Stimulated activated effector memory CD8-positive, alpha-beta T cell treated with anti-CD3 and anti-CD28 coated beads, Interleukin-12 subunit alpha, Interleukin-12 subunit beta, amount 100 ng/mL, for 72 hours (primary cell): ENCODE measurements at regions not wholly inside any gene's neighbourhood (a gene's known extent, or its start where the extent isn't known, plus 50 kb on each side); places are given as distances from the start of the nearest gene placed in this dataset.

Experiments
- ATAC-seq: fragments of 150-1000 bp; cut with Tn5 transposase; 2 replicates; pipeline ENCODE4 v1.10.0; 2021
- DNase-seq, 2 donors: peaks; one replicate each; pipeline ENCODE4 v3.0.0; 2021 to 2022; ENCODE audit warnings: low spot score in 2 of 2
- H3K27ac Mint-ChIP-seq: one replicate; pipeline ENCODE4 v1.8.0; 2022; ENCODE audit warnings: mild to moderate bottlenecking, mixed read lengths
- H3K36me3 Mint-ChIP-seq: one replicate; pipeline ENCODE4 v1.8.0; 2022; ENCODE audit warnings: mild to moderate bottlenecking, mixed read lengths
- H3K4me1 Mint-ChIP-seq: one replicate; pipeline ENCODE4 v1.8.0; 2022; ENCODE audit warnings: mixed read lengths
- H3K4me3 Mint-ChIP-seq: one replicate; pipeline ENCODE4 v1.8.0; 2022; ENCODE audit warnings: mild to moderate bottlenecking, mixed read lengths
- H3K9me3 Mint-ChIP-seq: one replicate; pipeline ENCODE4 v1.8.0; 2022; ENCODE audit warnings: mixed read lengths

GRCh38 chr7:132685277-132685676, 109.0 kb upstream of the PLXNA4 start:
- H3K36me3 Mint-ChIP-seq, result no peaks in the 10 kb centered on the region
- no peak overlapping the region for H3K4me3 Mint-ChIP-seq
- no peak for DNase-seq
- no peak overlapping the region for H3K27ac Mint-ChIP-seq
- H3K4me1 Mint-ChIP-seq, result peaks cover 4% of the 10 kb centered on the region
- H3K9me3 Mint-ChIP-seq, result no peaks in the 10 kb centered on the region
- no peak for ATAC-seq

DNA sequence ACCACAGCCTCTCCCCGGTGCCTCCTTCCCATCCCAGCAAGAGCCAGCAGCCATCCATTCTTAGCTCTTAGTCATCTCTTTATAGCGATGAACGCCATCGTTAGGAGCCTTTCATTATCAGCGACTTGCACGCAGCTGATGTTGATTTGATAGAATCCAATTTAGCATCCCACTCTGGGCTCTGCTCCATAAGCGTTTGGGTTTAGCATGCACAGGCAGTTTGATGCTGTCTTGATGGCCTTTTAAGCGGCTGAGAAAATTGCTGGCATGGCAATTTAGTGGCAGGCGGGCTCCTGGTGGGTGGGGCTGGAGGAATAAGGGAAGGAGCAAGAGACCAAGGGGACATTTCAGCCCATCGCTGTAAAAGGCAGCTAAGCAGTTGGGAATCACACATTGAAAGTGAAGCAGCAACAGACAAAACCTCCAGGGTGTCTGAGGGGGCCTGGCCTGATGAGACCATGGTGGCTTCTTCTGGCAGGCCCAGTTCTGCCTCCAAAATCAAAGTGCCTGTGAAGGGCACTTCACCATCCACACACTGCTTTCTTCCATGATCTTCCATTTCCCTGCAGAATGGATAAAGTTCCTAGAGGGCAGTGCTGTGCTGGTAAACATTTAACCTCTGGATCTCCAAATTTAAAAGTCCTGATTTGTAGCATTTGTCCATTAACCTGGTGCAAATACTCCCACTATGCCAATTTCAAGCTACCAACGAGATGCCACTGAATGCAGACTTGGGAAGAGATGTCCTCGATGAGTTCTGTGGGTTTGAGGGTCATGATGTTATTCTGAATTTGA, 107.8 kb upstream of the PLXNA4 start:
- H3K36me3 Mint-ChIP-seq, result no peaks in the 10 kb centered on the region
- no peak for DNase-seq
- H3K27ac Mint-ChIP-seq, result no peak overlapping the region
- no peak for ATAC-seq
- H3K4me1 Mint-ChIP-seq, result peaks cover 4% of the 10 kb centered on the region
- H3K9me3 Mint-ChIP-seq, result no peaks in the 10 kb centered on the region
- no peak overlapping the region for H3K4me3 Mint-ChIP-seq

GRCh38 chr7:132681951-132682350, 105.7 kb upstream of the PLXNA4 start:
- ATAC-seq (no peak), DNase-seq (no peak)
- H3K27ac Mint-ChIP-seq, result no peak overlapping the region
- H3K9me3 Mint-ChIP-seq, result no peaks in the 10 kb centered on the region
- peaks cover 4% of the 10 kb centered on the region for H3K4me1 Mint-ChIP-seq
- H3K4me3 Mint-ChIP-seq, result no peak overlapping the region
- H3K36me3 Mint-ChIP-seq, result no peaks in the 10 kb centered on the region

DNA sequence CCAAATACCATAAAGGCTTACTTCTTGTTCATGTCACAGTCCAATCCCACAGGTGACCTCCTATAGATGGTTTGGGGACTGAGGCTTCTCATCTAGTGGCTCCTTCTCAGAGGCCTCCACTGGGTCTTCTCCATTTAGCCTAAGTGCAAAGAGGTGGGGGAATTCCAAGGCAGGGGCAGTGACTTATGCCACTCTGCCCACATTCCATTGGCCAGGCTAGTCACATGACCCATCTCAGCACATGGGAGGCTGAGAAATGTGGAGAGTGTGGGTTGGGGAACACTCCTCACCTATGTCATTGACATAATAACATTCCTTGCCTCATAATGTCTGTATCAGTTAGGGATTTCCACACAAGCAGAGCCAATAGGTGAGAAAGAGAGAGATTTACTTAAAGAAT, 104.3 kb upstream of the PLXNA4 start:
- Mint-ChIP-seq H3K27ac (no peak overlapping the region), H3K36me3 (no peaks in the 10 kb centered on the region), H3K9me3 (no peaks in the 10 kb centered on the region), H3K4me3 (no peak overlapping the region), H3K4me1 (peaks cover 4% of the 10 kb centered on the region)
- ATAC-seq, result peak; percentile 51
- no peak for DNase-seq

- no peak for DNase-seq
- no peak overlapping the region for H3K4me3 Mint-ChIP-seq
- H3K9me3 Mint-ChIP-seq, result no peaks in the 10 kb centered on the region
- peaks cover 4% of the 10 kb centered on the region for H3K4me1 Mint-ChIP-seq
- H3K27ac Mint-ChIP-seq, result no peak overlapping the region
- no peak for ATAC-seq
- no peaks in the 10 kb centered on the region for H3K36me3 Mint-ChIP-seq
Measured at GRCh38 chr7:132678656-132679055, 102.4 kb upstream of the PLXNA4 start.

DNA sequence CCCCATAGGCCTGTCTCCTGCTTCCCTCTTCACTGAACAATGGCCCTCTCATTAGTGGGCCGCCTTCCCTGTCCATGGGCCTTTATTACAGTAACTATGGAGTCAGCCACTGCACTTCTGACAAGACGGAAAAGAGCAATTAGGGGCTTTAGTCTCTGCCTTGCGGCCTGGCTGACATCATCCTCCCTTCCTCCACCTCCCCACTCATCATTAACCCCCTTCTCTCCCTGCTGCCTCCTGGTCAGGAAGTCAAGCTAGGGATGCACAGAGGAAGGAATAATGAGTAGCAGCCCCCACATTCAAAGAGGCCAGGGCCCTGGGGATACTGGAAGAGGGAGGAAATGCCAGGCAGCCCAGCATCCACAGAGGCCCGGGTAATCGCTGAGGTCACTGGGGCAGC, 101.6 kb upstream of the PLXNA4 start:
- no peak for DNase-seq
- H3K9me3 Mint-ChIP-seq, result no peaks in the 10 kb centered on the region

DNA sequence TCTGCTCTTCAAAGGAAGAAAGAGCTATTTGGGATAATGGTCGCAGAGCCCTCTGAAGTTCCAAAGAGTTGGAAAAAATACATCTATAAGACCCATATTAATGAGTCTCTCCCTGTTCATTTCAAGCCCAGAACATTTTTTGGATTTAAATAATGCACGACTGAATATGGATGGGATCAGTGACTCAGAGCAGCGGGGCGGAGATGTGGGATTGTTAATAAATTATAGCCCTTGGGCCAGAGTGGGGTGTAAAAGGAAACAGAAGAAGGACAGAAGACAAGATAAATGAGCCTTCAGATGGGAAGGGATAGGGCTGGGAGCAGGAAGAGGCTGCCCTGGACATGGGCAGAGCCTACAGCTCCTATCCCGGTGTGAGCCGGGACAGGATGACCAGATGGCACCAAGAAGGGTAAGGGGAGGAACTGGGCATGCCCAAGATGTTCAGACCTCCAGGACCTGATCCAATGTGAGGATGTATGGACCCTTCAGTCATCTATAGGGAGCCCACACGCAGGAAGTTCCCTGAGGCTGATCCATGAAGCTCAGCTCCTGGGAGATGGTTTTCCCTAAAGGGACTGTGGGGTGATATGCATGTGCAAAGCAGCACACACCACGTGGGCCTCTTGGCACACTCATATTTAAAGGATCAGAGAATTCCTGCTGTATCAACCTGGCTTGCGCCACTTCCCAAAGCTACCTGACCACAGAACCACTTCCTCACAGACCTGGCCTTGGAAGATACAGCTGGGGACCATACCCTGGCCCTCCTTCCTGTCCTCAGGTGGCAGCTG, 96.1 kb upstream of the PLXNA4 start:
- no peak for DNase-seq
- no peak overlapping the region for H3K4me3 Mint-ChIP-seq
- no peaks in the 10 kb centered on the region for H3K4me1 Mint-ChIP-seq
- H3K36me3 Mint-ChIP-seq, result no peaks in the 10 kb centered on the region
- no peaks in the 10 kb centered on the region for H3K9me3 Mint-ChIP-seq
- H3K27ac Mint-ChIP-seq, result no peak overlapping the region
- no peak for ATAC-seq

More for the DNA sequence above, 101.6 kb upstream of the PLXNA4 start:
- Mint-ChIP-seq H3K4me3 (no peak overlapping the region), H3K27ac (peak overlapping the region; percentile 26), H3K36me3 (no peaks in the 10 kb centered on the region), H3K4me1 (peaks cover 4% of the 10 kb centered on the region)
- no peak for ATAC-seq

GRCh38 chr7:132666774-132667172, 90.5 kb upstream of the PLXNA4 start:
- peaks cover 10% of the 10 kb centered on the region for H3K4me1 Mint-ChIP-seq
- ATAC-seq, result no peak
- peak overlapping the region; percentile 15 for H3K4me3 Mint-ChIP-seq
- H3K36me3 Mint-ChIP-seq, result no peaks in the 10 kb centered on the region
- no peak for DNase-seq
- H3K27ac Mint-ChIP-seq, result peak overlapping the region; percentile 57
- peaks cover 4% of the 10 kb centered on the region for H3K9me3 Mint-ChIP-seq

DNA sequence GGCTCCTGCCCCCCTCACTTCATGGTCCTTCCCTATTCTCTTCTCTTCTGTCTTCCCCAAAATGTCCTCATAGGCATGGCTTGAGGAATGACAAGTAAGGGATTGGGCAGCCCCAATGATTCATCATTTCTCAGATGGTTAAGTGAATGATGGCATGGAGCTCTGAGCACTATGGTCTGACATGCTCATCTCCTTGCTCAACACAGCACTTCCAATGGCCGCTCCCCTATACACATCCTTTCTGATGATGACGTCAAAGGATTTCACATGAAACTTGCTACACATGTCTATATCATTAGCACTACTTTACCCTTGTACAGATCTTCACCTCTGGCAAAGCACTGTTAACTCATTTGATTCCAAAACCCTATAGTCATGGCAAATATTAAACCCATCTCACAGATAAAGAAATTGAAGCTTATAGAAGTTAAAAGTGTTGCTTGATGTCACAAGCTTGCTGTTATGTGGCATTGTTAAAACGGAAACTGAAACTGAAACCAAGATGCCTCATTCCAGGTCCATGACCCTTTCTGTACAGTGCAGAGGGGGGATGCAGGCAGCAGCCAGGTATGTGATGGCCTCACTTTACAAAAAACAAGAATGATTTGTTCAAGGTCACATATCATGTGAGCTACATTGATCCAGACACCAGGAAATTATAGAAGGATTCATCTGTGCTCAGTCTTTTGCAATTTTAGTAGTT, 90.0 kb upstream of the PLXNA4 start:
- H3K4me1 Mint-ChIP-seq, result peaks cover 10% of the 10 kb centered on the region
- H3K9me3 Mint-ChIP-seq, result peaks cover 4% of the 10 kb centered on the region
- peak overlapping the region; percentile 15 for H3K4me3 Mint-ChIP-seq
- ATAC-seq, result peak; percentile 81
- peak overlapping the region; percentile 57 for H3K27ac Mint-ChIP-seq
- H3K36me3 Mint-ChIP-seq, result no peaks in the 10 kb centered on the region
- no peak for DNase-seq

- H3K4me1 Mint-ChIP-seq, result peaks cover 52% of the 10 kb centered on the region
- peak; percentile 70 for ATAC-seq
Measured at GRCh38 chr7:132656846-132657776, 80.8 kb upstream of the PLXNA4 start.

GRCh38 chr7:132656341-132656740, 80.1 kb upstream of the PLXNA4 start:
- ATAC-seq (no peak), DNase-seq (no peak)
- Mint-ChIP-seq H3K9me3 (peaks cover 3% of the 10 kb centered on the region), H3K36me3 (no peaks in the 10 kb centered on the region), H3K27ac (no peak overlapping the region), H3K4me3 (no peak overlapping the region), H3K4me1 (peaks cover 52% of the 10 kb centered on the region)

More at GRCh38 chr7:132656846-132657776, 80.8 kb upstream of the PLXNA4 start:
- H3K4me3 Mint-ChIP-seq, result peak overlapping the region; percentile 27
- H3K9me3 Mint-ChIP-seq, result peaks cover 3% of the 10 kb centered on the region
- peak in 1 of 2 donors; percentile 54 for DNase-seq
- peak overlapping the region; percentile 15 for H3K27ac Mint-ChIP-seq
- no peaks in the 10 kb centered on the region for H3K36me3 Mint-ChIP-seq

DNA sequence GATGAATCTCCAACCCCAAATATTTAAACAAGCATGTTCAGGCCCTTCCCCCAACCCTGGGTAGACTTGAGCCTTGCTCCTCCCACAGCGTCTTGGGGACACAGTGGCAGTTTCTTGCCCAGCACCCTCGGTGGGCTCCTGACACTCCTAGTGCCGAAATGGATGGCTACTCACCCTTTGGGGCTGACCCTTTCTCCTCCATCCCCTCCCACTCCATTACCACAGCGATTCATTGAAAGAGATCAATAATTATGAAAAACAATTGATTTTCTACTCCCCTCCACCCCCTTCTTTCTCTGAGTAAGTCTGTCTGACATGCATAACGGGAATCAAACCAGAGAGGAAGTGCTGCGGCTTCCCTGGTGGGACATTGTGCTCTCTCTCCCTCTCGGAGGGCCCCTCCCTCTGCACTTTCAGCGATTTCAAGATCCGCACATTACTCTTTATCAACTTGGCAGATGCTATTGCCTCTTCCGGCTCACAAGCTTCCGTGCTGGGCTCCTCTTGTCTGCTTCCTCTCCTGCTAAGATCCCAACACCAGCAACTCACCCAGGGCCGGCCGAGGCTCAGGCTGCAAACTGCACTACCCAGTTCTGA, 79.0 kb upstream of the PLXNA4 start:
- Mint-ChIP-seq H3K9me3 (peaks cover 3% of the 10 kb centered on the region), H3K36me3 (no peaks in the 10 kb centered on the region), H3K27ac (peak overlapping the region; percentile 77), H3K4me3 (peak overlapping the region; percentile 63), H3K4me1 (peaks cover 52% of the 10 kb centered on the region)
- ATAC-seq, result peak; percentile 86
- peak in 1 of 2 donors; percentile 72 for DNase-seq

DNA sequence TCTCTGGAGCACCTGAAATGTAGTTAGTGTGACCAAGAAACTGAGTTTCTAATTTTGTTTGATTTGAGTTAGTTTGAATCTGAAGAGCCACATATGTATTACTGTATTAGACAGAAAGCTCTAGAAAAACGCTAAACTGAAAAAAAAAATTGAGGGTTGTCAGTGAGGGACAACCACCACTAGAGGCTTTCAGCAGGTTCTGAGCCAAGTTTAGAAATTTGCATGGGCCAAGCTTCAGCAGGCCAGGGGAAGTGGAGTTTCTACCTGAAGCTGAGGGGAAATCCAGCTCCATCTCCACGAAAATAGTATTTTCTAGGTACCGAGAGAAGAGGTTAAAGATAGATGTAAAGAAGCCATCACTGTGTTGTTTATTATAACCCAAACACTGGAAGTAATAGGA, 77.9 kb upstream of the PLXNA4 start:
- H3K9me3 Mint-ChIP-seq, result peaks cover 3% of the 10 kb centered on the region
- peaks cover 45% of the 10 kb centered on the region for H3K4me1 Mint-ChIP-seq
- no peaks in the 10 kb centered on the region for H3K36me3 Mint-ChIP-seq
- peak overlapping the region; percentile 10 for H3K4me3 Mint-ChIP-seq
- DNase-seq (no peak), ATAC-seq (no peak)
- peak overlapping the region; percentile 23 for H3K27ac Mint-ChIP-seq

DNA sequence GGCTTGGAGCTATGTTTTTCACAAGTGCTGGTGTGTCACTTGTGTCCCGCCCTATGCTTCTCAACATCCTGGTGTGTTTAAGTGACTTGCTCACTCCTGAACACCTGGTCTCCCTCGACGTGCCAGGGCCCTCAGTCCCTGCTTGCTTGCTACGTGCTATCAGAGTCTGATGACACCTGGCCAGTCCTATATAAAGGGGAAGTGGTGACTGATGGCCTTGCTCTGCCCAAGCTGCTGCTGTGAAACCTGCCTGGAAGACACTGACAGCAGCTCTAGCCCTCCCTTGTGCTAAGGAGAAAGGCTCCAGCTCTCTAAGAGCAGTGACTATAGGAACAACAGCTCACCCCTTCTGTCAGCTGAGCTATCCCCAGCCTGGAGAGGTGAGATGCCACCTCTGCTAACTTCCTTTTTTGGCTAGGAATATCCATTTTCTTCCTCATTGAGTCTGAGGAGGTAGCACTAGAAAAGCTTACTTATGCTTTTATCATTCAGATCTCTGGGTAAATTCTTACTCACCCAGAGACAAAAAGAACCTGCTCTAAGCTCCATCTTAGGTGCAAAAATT, 77.2 kb upstream of the PLXNA4 start:
- H3K9me3 Mint-ChIP-seq, result peaks cover 2% of the 10 kb centered on the region
- no peak overlapping the region for H3K27ac Mint-ChIP-seq
- H3K36me3 Mint-ChIP-seq, result no peaks in the 10 kb centered on the region
- ATAC-seq (no peak), DNase-seq (peak in 1 of 2 donors; percentile 40)
- H3K4me3 Mint-ChIP-seq, result no peak overlapping the region
- H3K4me1 Mint-ChIP-seq, result peaks cover 44% of the 10 kb centered on the region
